Astrocyte (in vitro differentiated cells and primary cell): ENCODE measurements at regions not wholly inside any gene's neighbourhood (a gene's known extent, or its start where the extent isn't known, plus 50 kb on each side); places are given as distances from the start of the nearest gene placed in this dataset.

Source experiments
- EZH2 ChIP-seq: IDR thresholded peaks from 2 replicates; pipeline ENCODE4 v1.6.1; 2012; ENCODE audit warnings: mild to moderate bottlenecking, low read length, inconsistent platforms; ENCODE audit not compliant: insufficient read depth
- TF ChIP-seq, protein P1 (sequence below): IDR thresholded peaks from 2 replicates; pipeline ENCODE4 v1.5.1; 2011; ENCODE audit warnings: low read depth, mild to moderate bottlenecking, inconsistent platforms, low read length, moderate library complexity; ENCODE audit not compliant: insufficient read depth

DNA sequence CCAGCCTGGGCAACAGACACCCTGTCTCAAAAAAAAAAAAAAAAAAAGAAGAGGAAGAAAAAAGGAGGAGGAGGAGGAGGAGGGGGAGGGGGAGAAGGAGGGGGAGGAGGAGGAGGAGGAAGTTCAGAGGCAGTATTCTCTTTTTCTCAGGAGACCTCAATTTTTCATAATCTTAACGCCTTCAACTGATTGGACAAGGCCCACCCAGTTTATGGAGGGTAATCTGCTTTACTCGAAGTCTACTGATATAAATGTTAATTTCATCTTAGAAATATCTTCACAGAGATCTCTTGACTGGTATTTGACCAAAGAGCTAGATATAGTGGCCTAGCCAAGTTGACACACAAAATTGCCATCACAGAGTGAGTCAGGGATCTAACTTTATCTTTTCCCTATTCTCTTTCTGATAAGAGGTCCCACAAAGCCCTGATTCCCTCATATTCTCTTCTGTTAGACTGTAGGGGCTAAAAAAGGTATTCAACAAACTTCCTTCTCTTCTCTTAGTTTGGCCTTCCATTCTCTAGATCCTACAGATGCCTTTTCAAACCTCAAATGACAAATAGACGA lies 115.5 kb upstream of the ABCA1 start:
- TF ChIP-seq, protein P1, sequence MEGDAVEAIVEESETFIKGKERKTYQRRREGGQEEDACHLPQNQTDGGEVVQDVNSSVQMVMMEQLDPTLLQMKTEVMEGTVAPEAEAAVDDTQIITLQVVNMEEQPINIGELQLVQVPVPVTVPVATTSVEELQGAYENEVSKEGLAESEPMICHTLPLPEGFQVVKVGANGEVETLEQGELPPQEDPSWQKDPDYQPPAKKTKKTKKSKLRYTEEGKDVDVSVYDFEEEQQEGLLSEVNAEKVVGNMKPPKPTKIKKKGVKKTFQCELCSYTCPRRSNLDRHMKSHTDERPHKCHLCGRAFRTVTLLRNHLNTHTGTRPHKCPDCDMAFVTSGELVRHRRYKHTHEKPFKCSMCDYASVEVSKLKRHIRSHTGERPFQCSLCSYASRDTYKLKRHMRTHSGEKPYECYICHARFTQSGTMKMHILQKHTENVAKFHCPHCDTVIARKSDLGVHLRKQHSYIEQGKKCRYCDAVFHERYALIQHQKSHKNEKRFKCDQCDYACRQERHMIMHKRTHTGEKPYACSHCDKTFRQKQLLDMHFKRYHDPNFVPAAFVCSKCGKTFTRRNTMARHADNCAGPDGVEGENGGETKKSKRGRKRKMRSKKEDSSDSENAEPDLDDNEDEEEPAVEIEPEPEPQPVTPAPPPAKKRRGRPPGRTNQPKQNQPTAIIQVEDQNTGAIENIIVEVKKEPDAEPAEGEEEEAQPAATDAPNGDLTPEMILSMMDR, result no peak
- TF ChIP-seq EZH2, result no peak
